Heart left ventricle (tissue), 16 donors: ENCODE measurements at regions not wholly inside any gene's neighbourhood (a gene's known extent, or its start where the extent isn't known, plus 50 kb on each side); places are given as distances from the start of the nearest gene placed in this dataset.

Source experiments
- ATAC-seq, 4 donors: fragments of 200-7000 bp; cut with Tn5 transposase; one replicate each; pipeline ENCODE4 v1.9.1; 2020 to 2022; ENCODE audit warnings: moderate library complexity in 4 of 4, mild to moderate bottlenecking in 3 of 4, moderate number of reproducible peaks in 1 of 4
- DNase-seq, 5 donors: peaks; one replicate each; pipeline ENCODE4 v3.0.0-alpha.2; 2020
- H3K27ac ChIP-seq, 12 donors: fragments of 200-600 bp; sonication (generic) in 4 of 12; one replicate each; pipeline versions ENCODE4 v1.5.0 to v1.8.0; 2016 to 2022; ENCODE audit warnings: mild to moderate bottlenecking in 2 of 12
- H3K27me3 ChIP-seq, 9 donors: fragments of 200-600 bp; sonication (generic) in 2 of 9; one replicate each; pipeline versions ENCODE4 v1.5.1 to v1.8.0; 2016 to 2022; ENCODE audit warnings: mild to moderate bottlenecking in 3 of 9
- H3K36me3 ChIP-seq, 9 donors: fragments of 200-600 bp; sonication (generic) in 2 of 9; one replicate each; pipeline versions ENCODE4 v1.5.0 to v1.8.0; 2018 to 2022; ENCODE audit warnings: mild to moderate bottlenecking in 2 of 9
- H3K4me1 ChIP-seq, 12 donors: fragments of 200-600 bp; sonication (generic) in 4 of 12; one replicate each; pipeline versions ENCODE4 v1.5.0 to v1.8.0; 2016 to 2022; ENCODE audit warnings: mild to moderate bottlenecking in 3 of 12
- H3K4me3 ChIP-seq, 12 donors: fragments of 200-600 bp; sonication (generic) in 4 of 12; one replicate each; pipeline versions ENCODE4 v1.5.0 to v1.8.0; 2017 to 2022; ENCODE audit warnings: mild to moderate bottlenecking in 9 of 12, moderate library complexity in 4 of 12
- H3K9me3 ChIP-seq, 12 donors: fragments of 200-600 bp; sonication (generic) in 4 of 12; one replicate each; pipeline versions ENCODE4 v1.5.0 to v1.8.0; 2016 to 2022; ENCODE audit warnings: mild to moderate bottlenecking in 1 of 12
- POLR2A ChIP-seq, 2 donors: fragments of 450-650 bp; IDR thresholded peaks; one replicate each; pipeline ENCODE4 v1.6.1; 2017; ENCODE audit warnings: antibody characterized with exemption in 2 of 2, mild to moderate bottlenecking in 2 of 2, moderate library complexity in 2 of 2
- WGBS, 4 donors: extraction: QIAGEN DNeasy Blood & Tissue Kit in 2 of 4; methylation state at CpG; one replicate each; pipeline versions ENCODE4 v1.1.5 to v1.1.7; 2013 to 2018; 5-methylcytosine and 5-hydroxymethylcytosine counted together
- intact Hi-C, 10 donors: fragments of 100-400 bp; cut with DNase I; formaldehyde crosslinking; loops; one replicate each; pipeline versions ENCODE4 v1.11.1 to v1.14.2; 2022
- TF ChIP-seq, protein P1 (sequence below), 12 donors: fragments of 200-600 bp; sonication (generic) in 4 of 12; IDR thresholded peaks; one replicate each; pipeline versions ENCODE4 v1.5.0 to v1.8.0; 2018 to 2022; ENCODE audit warnings: antibody characterized with exemption in 12 of 12, mild to moderate bottlenecking in 5 of 12
- donor health status: ischemic (EF 13 %, LVEDD 7.1; RV severe dilation, severe dysfunction).
- donor health status: healthy with polysubstance abuse.
- donor health status: DM: no; HTN: yes; CAD: no.
- donor health status: DM: no; HTN: no; CAD: no.
- donor health status: ischemic (EF 25% LVEDD 6.9; RV normal size, moderate dysfunction).
- donor health status: ischemic (EF 25% LVEDD 5.7; RV mildly dilated, moderate dysfunction).
- donor health status: healthy.
- donor health status: DM: yes; HTN: yes; CAD: no.
- donor health status: ischemic (EF 35%, LVEDD 5.7; RV mildly dilated, moderate dysfunction).
- donor health status: nonischemic (EF 11% LVEDD 7.7; RV severe dilation, severe dysfunction).
- donor health status: DM: yes; HTN: yes; CAD: no.
- donor health status: PGD.
- donor health status: ischemic (EF 29% LVEDD 5.4; RV normal size, mild dysfunction).
- donor health status: nonischemic (EF 23%, LVEDD 6.1; RV moderate dilation, normal function).

DNA sequence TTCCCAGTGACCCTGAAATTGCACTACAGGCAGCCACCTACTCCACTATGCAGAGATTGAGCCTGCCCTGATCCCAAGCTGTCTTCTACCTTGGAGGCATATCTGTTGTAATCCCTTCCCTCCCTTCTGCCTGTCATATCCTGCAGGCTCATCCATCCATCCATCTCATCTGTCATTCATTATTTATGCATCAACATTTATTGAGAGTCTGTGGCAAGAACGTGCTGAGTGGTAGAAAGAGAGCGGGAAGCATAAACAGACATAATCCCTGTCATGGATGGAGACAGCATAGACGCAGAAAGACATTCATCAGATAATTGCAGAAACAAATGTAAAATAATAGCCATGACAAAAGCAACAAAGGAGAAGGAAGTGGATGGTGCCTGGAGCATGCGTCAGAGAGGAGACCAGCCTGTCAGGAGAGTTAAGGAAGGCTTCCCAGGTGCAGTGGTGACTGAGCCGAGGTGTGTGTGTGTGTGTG is 89.5 kb upstream of the CALM2 start:
- H3K4me1 ChIP-seq, result peaks cover 0 to 18% (median 8%) of the 10 kb centered on the region in 12 donors
- H3K27me3 ChIP-seq, result no peaks in the 10 kb centered on the region
- 69 to 72% (median 70%) methylated on average over 5 of the region's 5 CpGs for WGBS, 4 donors
- DNase-seq, result no peak
- ATAC-seq, result no peak
- H3K27ac ChIP-seq, result no peak overlapping the region
- H3K4me3 ChIP-seq, result no peak overlapping the region
- no peaks in the 10 kb centered on the region for H3K9me3 ChIP-seq
- intact Hi-C loops, result loop anchor here in 1 of 10 donors (5.0 kb wide), 1 partner anchor 38 kb away; no protein-coding TSS in a partner anchor
- TF ChIP-seq POLR2A (IDR thresholded peaks at IDR 0.05), result no peak
- TF ChIP-seq, protein P1, sequence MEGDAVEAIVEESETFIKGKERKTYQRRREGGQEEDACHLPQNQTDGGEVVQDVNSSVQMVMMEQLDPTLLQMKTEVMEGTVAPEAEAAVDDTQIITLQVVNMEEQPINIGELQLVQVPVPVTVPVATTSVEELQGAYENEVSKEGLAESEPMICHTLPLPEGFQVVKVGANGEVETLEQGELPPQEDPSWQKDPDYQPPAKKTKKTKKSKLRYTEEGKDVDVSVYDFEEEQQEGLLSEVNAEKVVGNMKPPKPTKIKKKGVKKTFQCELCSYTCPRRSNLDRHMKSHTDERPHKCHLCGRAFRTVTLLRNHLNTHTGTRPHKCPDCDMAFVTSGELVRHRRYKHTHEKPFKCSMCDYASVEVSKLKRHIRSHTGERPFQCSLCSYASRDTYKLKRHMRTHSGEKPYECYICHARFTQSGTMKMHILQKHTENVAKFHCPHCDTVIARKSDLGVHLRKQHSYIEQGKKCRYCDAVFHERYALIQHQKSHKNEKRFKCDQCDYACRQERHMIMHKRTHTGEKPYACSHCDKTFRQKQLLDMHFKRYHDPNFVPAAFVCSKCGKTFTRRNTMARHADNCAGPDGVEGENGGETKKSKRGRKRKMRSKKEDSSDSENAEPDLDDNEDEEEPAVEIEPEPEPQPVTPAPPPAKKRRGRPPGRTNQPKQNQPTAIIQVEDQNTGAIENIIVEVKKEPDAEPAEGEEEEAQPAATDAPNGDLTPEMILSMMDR (IDR thresholded peaks at IDR 0.05), result no peak
- no peaks in the 10 kb centered on the region for H3K36me3 ChIP-seq

DNA sequence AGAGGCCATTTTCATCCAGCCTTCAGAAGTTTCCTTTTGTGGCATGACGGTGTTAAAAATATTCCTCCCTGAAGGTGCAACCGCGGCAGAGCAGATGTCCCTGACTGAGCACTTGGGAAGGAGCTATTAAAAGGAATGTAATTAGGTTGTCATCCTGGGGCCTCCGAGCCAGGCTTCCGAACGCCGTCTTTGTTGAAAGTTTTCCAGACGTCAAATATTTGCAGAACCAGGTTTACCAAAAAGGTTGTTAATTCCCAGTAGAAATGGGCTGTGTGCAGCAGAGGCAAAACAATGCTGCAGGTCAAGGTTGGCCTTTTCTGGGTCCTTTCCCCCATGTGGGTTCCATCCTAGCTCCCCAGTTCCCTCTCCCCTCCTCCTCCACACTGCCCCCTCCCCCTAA is 88.8 kb upstream of the CALM2 start:
- no peak for TF ChIP-seq POLR2A (IDR thresholded peaks at IDR 0.05)
- TF ChIP-seq, protein P1 (IDR thresholded peaks at IDR 0.05), result no peak
- Histone ChIP-seq H3K9me3 (no peaks in the 10 kb centered on the region), H3K27ac (no peak overlapping the region), H3K36me3 (no peaks in the 10 kb centered on the region), H3K27me3 (no peaks in the 10 kb centered on the region), H3K4me3 (no peak overlapping the region), H3K4me1 (peaks cover 0 to 15% (median 7%) of the 10 kb centered on the region in 12 donors)
- no peak for DNase-seq
- WGBS, 4 donors, result 70 to 78% (median 73%) methylated on average over 8 of the region's 8 CpGs
- ATAC-seq, result no peak
- intact Hi-C loops, result loop anchor here in 1 of 10 donors (5.0 kb wide), 1 partner anchor 38 kb away; no protein-coding TSS in a partner anchor

- intact Hi-C loops, result loop anchor here in 1 of 10 donors (5.0 kb wide), 1 partner anchor 37 kb away; no protein-coding TSS in a partner anchor
- DNase-seq, result no peak
- no peaks in the 10 kb centered on the region for H3K36me3 ChIP-seq
- H3K4me1 ChIP-seq, result peaks cover 0 to 10% (median 6%) of the 10 kb centered on the region in 12 donors
- no peak overlapping the region for H3K27ac ChIP-seq
- 94 to 97% (median 96%) methylated on average over 8 of the region's 8 CpGs for WGBS, 4 donors
- no peak for ATAC-seq
- no peaks in the 10 kb centered on the region for H3K9me3 ChIP-seq
- no peaks in the 10 kb centered on the region for H3K27me3 ChIP-seq
- TF ChIP-seq, protein P1 (IDR thresholded peaks at IDR 0.05), result no peak
- no peak overlapping the region for H3K4me3 ChIP-seq
These were observed 88.4 kb upstream of the CALM2 start for GRCh38 chr2:47264686-47265085.

- Histone ChIP-seq H3K36me3 (no peaks in the 10 kb centered on the region), H3K27me3 (no peaks in the 10 kb centered on the region), H3K4me3 (no peak overlapping the region), H3K4me1 (peaks cover 0 to 5% (median under 1%) of the 10 kb centered on the region in 12 donors), H3K9me3 (no peaks in the 10 kb centered on the region), H3K27ac (no peak overlapping the region)
- WGBS, 4 donors, result 78 to 88% (median 81%) methylated on average over 8 of the region's 8 CpGs
- DNase-seq (no peak), ATAC-seq (no peak)
- intact Hi-C loops, result no loop called here
- no peak for TF ChIP-seq POLR2A (IDR thresholded peaks at IDR 0.05)
- TF ChIP-seq, protein P1 (IDR thresholded peaks at IDR 0.05), result no peak
These were observed 87.8 kb upstream of the CALM2 start for GRCh38 chr2:47264143-47264542.
